SK-N-SH (cell line): ENCODE measurements at regions not wholly inside any gene's neighbourhood (a gene's known extent, or its start where the extent isn't known, plus 50 kb on each side); places are given as distances from the start of the nearest gene placed in this dataset.

Experiments
- CTCF ChIA-PET: fragments of 300-600, 350-600 bp; formaldehyde crosslinking; extraction: SDS; loops from one replicate; lab custom pipeline; 2021; lab: Yijun Ruan, JAX
- POLR2A ChIA-PET: fragments of 350-600 bp; sonication (Branson Sonifier 250); formaldehyde crosslinking; extraction: SDS; loops from one replicate; lab custom pipeline; 2020; ENCODE audit warnings: antibody characterized with exemption, inconsistent platforms; lab: Yijun Ruan, JAX
- DNase-seq: peaks from one replicate; pipeline ENCODE4 v3.0.0; 2012
- H2AFZ ChIP-seq: fragments of 200-600 bp; sonication (generic); 2 replicates; pipeline ENCODE4 v1.8.1; 2016; ENCODE audit warnings: antibody characterized with exemption, mild to moderate bottlenecking, low read depth
- H3F3A ChIP-seq: fragments of 200-600 bp; sonication (generic); replicated peaks from 2 replicates; pipeline ENCODE3; 2016; ENCODE audit warnings: antibody characterized with exemption, mild to moderate bottlenecking; ENCODE audit not compliant: insufficient read depth
- H3K27ac ChIP-seq, 2 experiments: fragments of 200-500 bp in 1 of 2; fragments of 200-600 bp in 1 of 2; sonication (Bioruptor generic) in 1 of 2; sonication (generic), shearing (Covaris generic) in 1 of 2; 2 replicates each; pipeline versions ENCODE4 v1.5.1 to v1.6.1; 2014 to 2016; ENCODE audit warnings: low read depth in 2 of 2, inconsistent platforms in 1 of 2, low read length in 1 of 2, mild to moderate bottlenecking in 1 of 2, mixed read lengths in 1 of 2
- H3K27me3 ChIP-seq: fragments of 200-600 bp; sonication (generic), shearing (Covaris generic); 2 replicates; pipeline ENCODE4 v1.6.1; 2016; ENCODE audit warnings: mixed run types; ENCODE audit not compliant: insufficient read depth
- H3K36me3 ChIP-seq, 2 experiments: fragments of 200-500 bp in 1 of 2; fragments of 200-600 bp in 1 of 2; sonication (Bioruptor generic) in 1 of 2; sonication (generic) in 1 of 2; replicated peaks in 1 of 2; 2 replicates each; pipeline versions ENCODE3 to v1.5.1; 2014 to 2016; ENCODE audit warnings: low read length in 1 of 2, mild to moderate bottlenecking in 1 of 2; ENCODE audit not compliant: insufficient read depth in 2 of 2, control insufficient read depth in 1 of 2
- H3K4me1 ChIP-seq, 2 experiments: fragments of 200-500 bp in 1 of 2; fragments of 200-600 bp in 1 of 2; sonication (Bioruptor generic) in 1 of 2; sonication (generic), shearing (Covaris generic) in 1 of 2; 2 replicates each; pipeline versions ENCODE4 v1.5.1 to v1.6.1; 2014 to 2016; ENCODE audit warnings: low read depth in 1 of 2, low read length in 1 of 2, mixed run types in 1 of 2; ENCODE audit not compliant: insufficient read depth in 2 of 2, control insufficient read depth in 1 of 2
- H3K4me2 ChIP-seq: fragments of 200-600 bp; sonication (generic), shearing (Covaris generic); 2 replicates; pipeline ENCODE4 v1.6.1; 2017; ENCODE audit warnings: mixed run types
- H3K4me3 ChIP-seq, 2 experiments: fragments of 200-500 bp in 1 of 2; fragments of 200-600 bp in 1 of 2; sonication (Bioruptor generic) in 1 of 2; sonication (generic), shearing (Covaris generic) in 1 of 2; 2 replicates each; pipeline versions ENCODE4 v1.5.1 to v1.8.1; 2014 to 2016; ENCODE audit warnings: low read depth in 2 of 2, inconsistent platforms in 1 of 2, low read length in 1 of 2, mild to moderate bottlenecking in 1 of 2, mixed read lengths in 1 of 2, moderate library complexity in 1 of 2
- H3K79me2 ChIP-seq: fragments of 200-600 bp; sonication (generic); 2 replicates; pipeline ENCODE4 v1.8.1; 2017; ENCODE audit warnings: mild to moderate bottlenecking; ENCODE audit not compliant: insufficient read depth
- H3K9ac ChIP-seq: fragments of 200-600 bp; sonication (generic); 2 replicates; pipeline ENCODE4 v1.6.1; 2017; ENCODE audit warnings: mixed run types
- H3K9me2 ChIP-seq: fragments of 200-600 bp; sonication (generic); 2 replicates; pipeline ENCODE4 v1.6.1; 2017; ENCODE audit warnings: mixed run types
- H3K9me3 ChIP-seq: fragments of 200-600 bp; sonication (generic); 2 replicates; pipeline ENCODE4 v1.6.1; 2017; ENCODE audit warnings: mixed run types, mild to moderate bottlenecking, moderate library complexity
- H4K20me1 ChIP-seq: fragments of 200-600 bp; sonication (generic); 2 replicates; pipeline ENCODE4 v1.6.1; 2017; ENCODE audit warnings: mild to moderate bottlenecking, mixed run types; ENCODE audit not compliant: insufficient read depth
- CHD2 ChIP-seq: fragments of 150-350 bp; IDR thresholded peaks from 2 replicates; pipeline ENCODE4 v1.6.1; 2018; ENCODE audit warnings: low read length; ENCODE audit not compliant: partially characterized antibody
- CTCF ChIP-seq: fragments of 200-600 bp; sonication (generic); IDR thresholded peaks from 2 replicates; pipeline ENCODE4 v1.6.1; 2017; ENCODE audit warnings: antibody characterized with exemption, mild to moderate bottlenecking, moderate library complexity
- FOXM1 ChIP-seq: IDR thresholded peaks from 2 replicates; pipeline ENCODE4 v1.4.0; 2012; ENCODE audit warnings: low read depth, mild to moderate bottlenecking
- GABPA ChIP-seq: IDR thresholded peaks from 2 replicates; pipeline ENCODE4 v1.4.0; 2012; ENCODE audit warnings: low read depth, mild to moderate bottlenecking
- GATA2 ChIP-seq: sonication (generic); formaldehyde crosslinking; IDR thresholded peaks from 2 replicates; pipeline ENCODE4 v1.5.0; 2020; ENCODE audit warnings: mild to moderate bottlenecking, missing genetic modification reagents
- JUND ChIP-seq: IDR thresholded peaks from 2 replicates; pipeline ENCODE4 v1.4.0; 2012
- MAX ChIP-seq: IDR thresholded peaks from 2 replicates; pipeline ENCODE4 v1.4.0; 2012; ENCODE audit warnings: low read depth
- MXI1 ChIP-seq: IDR thresholded peaks from 2 replicates; pipeline ENCODE4 v1.6.1; 2012; ENCODE audit warnings: mild to moderate bottlenecking, low read depth, low read length, improper control_type of control experiment
- NRF1 ChIP-seq: IDR thresholded peaks from 2 replicates; pipeline ENCODE4 v1.6.1; 2012; ENCODE audit warnings: low read depth, mild to moderate bottlenecking, low read length
- POLR2AphosphoS5 ChIP-seq: IDR thresholded peaks from 2 replicates; pipeline ENCODE4 v1.6.1; 2012; ENCODE audit warnings: low read depth, low read length
- RCOR1 ChIP-seq: fragments of 150-350 bp; IDR thresholded peaks from 2 replicates; pipeline ENCODE4 v1.6.1; 2017; ENCODE audit warnings: antibody characterized with exemption, low read length
- RXRA ChIP-seq: IDR thresholded peaks from 2 replicates; pipeline ENCODE4 v1.4.0; 2012; ENCODE audit warnings: low read depth, mild to moderate bottlenecking, borderline replicate concordance
- SIN3A ChIP-seq: IDR thresholded peaks from 2 replicates; pipeline ENCODE4 v1.6.1; 2012; ENCODE audit warnings: low read depth, mild to moderate bottlenecking, low read length, moderate library complexity, borderline replicate concordance
- SMC3 ChIP-seq: IDR thresholded peaks from 2 replicates; pipeline ENCODE4 v1.6.1; 2012; ENCODE audit warnings: low read depth, low read length, improper control_type of control experiment
- TAF1 ChIP-seq: IDR thresholded peaks from 2 replicates; pipeline ENCODE4 v1.6.1; 2012; ENCODE audit warnings: low read depth, mild to moderate bottlenecking, low read length, moderate library complexity, borderline replicate concordance
- TCF12 ChIP-seq: IDR thresholded peaks from 2 replicates; pipeline ENCODE4 v1.4.0; 2012
- TEAD4 ChIP-seq: IDR thresholded peaks from 2 replicates; pipeline ENCODE4 v1.4.0; 2012; ENCODE audit warnings: mild to moderate bottlenecking, borderline replicate concordance; ENCODE audit not compliant: insufficient read depth
- YY1 ChIP-seq: IDR thresholded peaks from 2 replicates; pipeline ENCODE4 v1.4.0; 2012; ENCODE audit warnings: low read depth, mild to moderate bottlenecking
- WGBS: methylation state at CpG from one replicate; pipeline ENCODE4 v1.1.6; 2017; ENCODE audit warnings: low lambda C conversion rate; 5-methylcytosine and 5-hydroxymethylcytosine counted together
- TF ChIP-seq, protein P1 (sequence below): IDR thresholded peaks from 2 replicates; pipeline ENCODE4 v1.4.0; 2012; ENCODE audit warnings: low read depth, borderline replicate concordance

- no peak overlapping the region for H3K9ac ChIP-seq
- ChIA-PET POLR2A (no interaction called here), CTCF (no interaction called here)
- no peaks in the 10 kb centered on the region for H3K27me3 ChIP-seq
- H3K4me1 ChIP-seq = no peaks in the 10 kb centered on the region; a peak in 1 of 4 replicates
- no peak for DNase-seq
- no peak overlapping the region for H2AFZ ChIP-seq
- no peaks in the 10 kb centered on the region for H3F3A ChIP-seq
- no peak overlapping the region for H3K4me2 ChIP-seq
- WGBS = 0% methylated on average over 3 of the region's 3 CpGs
- no peak overlapping the region for H3K4me3 ChIP-seq
- no peaks in the 10 kb centered on the region for H3K79me2 ChIP-seq
- H3K27ac ChIP-seq = no peak overlapping the region
- H3K9me3 ChIP-seq = no peaks in the 10 kb centered on the region
- no peaks in the 10 kb centered on the region for H3K9me2 ChIP-seq
- no peaks in the 10 kb centered on the region for H4K20me1 ChIP-seq
- no peaks in the 10 kb centered on the region for H3K36me3 ChIP-seq
- no peak for TF ChIP-seq SMC3
- TF ChIP-seq JUND = no peak
- TF ChIP-seq FOXM1 = no peak
- TF ChIP-seq TEAD4 = no peak
- no peak for TF ChIP-seq GATA2 (CRISPR knock-in tag)
- no peak for TF ChIP-seq MAX
Measured at GRCh38 chr1:34270181-34270580, 93.5 kb downstream of the C1orf94 start.

DNA sequence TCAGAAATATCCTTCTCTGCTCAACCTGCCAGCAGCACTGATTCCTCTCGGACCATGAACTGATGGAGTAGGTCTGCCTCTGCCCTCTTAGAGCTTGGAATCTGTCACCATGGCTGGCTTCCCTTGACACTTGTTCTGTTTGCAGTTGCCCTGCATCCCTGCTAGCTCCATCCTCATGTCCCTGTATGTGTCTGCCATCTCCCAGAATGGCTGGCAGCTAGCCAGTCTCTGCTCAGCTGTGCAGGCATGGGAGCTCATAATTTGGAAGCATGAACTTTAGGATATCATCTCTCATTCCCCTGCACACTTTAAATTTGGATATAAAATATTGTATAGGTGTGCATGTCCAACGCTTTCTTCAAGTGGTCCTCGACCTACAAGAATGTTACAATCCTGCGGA lies 95.4 kb downstream of the C1orf94 start:
- Histone ChIP-seq H3K9ac (no peak overlapping the region), H2AFZ (no peak overlapping the region), H3K4me3 (no peak overlapping the region), H3K27me3 (no peaks in the 10 kb centered on the region), H4K20me1 (no peaks in the 10 kb centered on the region), H3K9me3 (no peaks in the 10 kb centered on the region), H3K27ac (no peak overlapping the region), H3K79me2 (no peaks in the 10 kb centered on the region), H3K36me3 (no peaks in the 10 kb centered on the region), H3K4me1 (no peaks in the 10 kb centered on the region), H3K4me2 (no peak overlapping the region), H3K9me2 (no peaks in the 10 kb centered on the region), H3F3A (no peaks in the 10 kb centered on the region)
- no peak for DNase-seq
- POLR2A ChIA-PET = no interaction called here
- CTCF ChIA-PET = interaction anchor here (1.2 to 1.9 kb wide), 2 partner anchors 9 to 11 kb away, joined by 3 to 6 read pairs; no protein-coding TSS in a partner anchor
- 18% methylated on average over 4 of the region's 4 CpGs for WGBS
- no peak for TF ChIP-seq YY1
- no peak for TF ChIP-seq TCF12
- TF ChIP-seq, protein P1, sequence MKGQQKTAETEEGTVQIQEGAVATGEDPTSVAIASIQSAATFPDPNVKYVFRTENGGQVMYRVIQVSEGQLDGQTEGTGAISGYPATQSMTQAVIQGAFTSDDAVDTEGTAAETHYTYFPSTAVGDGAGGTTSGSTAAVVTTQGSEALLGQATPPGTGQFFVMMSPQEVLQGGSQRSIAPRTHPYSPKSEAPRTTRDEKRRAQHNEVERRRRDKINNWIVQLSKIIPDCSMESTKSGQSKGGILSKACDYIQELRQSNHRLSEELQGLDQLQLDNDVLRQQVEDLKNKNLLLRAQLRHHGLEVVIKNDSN = no peak
- no peak for TF ChIP-seq MXI1
- no peak for TF ChIP-seq POLR2AphosphoS5
- TF ChIP-seq CTCF = no peak
- TF ChIP-seq CHD2 = no peak
- TF ChIP-seq SIN3A = no peak
- TF ChIP-seq NRF1 = no peak
- no peak for TF ChIP-seq TAF1
- TF ChIP-seq GABPA = no peak
- no peak for TF ChIP-seq RXRA
- TF ChIP-seq RCOR1 = no peak
- TF ChIP-seq, all 33 proteins: peak for 0
